Coronary artery (tissue), 2 donors: ENCODE measurements at regions not wholly inside any gene's neighbourhood (a gene's known extent, or its start where the extent isn't known, plus 50 kb on each side); places are given as distances from the start of the nearest gene placed in this dataset.

Experiments used
- DNase-seq: peaks from one replicate; pipeline ENCODE4 v3.0.0-alpha.2; 2017; ENCODE audit warnings: low spot score
- H3K27ac ChIP-seq, 2 donors: fragments of 200-600 bp; sonication (generic); one replicate each; pipeline ENCODE4 v1.5.1; 2016 to 2019
- H3K4me3 ChIP-seq: fragments of 200-600 bp; sonication (generic); 2 replicates; pipeline ENCODE4 v1.5.1; 2016; ENCODE audit warnings: mild to moderate bottlenecking, moderate library complexity
- TF ChIP-seq, protein P1 (sequence below): fragments of 200-600 bp; sonication (generic); IDR thresholded peaks from one replicate; pipeline ENCODE4 v1.5.1; 2019; ENCODE audit warnings: antibody characterized with exemption

DNA sequence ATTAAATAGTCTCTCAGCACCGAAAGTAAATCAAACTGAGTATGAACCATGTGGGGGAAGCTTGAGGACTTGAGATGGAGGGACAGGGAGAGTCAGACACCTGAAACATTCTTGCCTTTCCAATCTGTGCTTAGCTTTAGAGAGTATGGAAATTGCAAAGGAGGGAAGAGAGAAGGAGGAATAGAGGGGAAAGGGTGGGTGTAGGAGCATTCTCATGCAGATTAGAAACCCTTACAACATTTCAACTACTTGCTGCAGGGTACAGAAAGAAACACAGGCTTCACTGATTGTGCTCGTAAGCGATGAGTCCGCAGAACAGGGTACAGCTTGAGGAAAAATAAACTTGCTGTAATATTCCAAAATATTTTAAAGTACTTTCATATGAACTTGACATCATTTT lies 73.8 kb downstream of the NIBAN1 start:
- TF ChIP-seq, protein P1, sequence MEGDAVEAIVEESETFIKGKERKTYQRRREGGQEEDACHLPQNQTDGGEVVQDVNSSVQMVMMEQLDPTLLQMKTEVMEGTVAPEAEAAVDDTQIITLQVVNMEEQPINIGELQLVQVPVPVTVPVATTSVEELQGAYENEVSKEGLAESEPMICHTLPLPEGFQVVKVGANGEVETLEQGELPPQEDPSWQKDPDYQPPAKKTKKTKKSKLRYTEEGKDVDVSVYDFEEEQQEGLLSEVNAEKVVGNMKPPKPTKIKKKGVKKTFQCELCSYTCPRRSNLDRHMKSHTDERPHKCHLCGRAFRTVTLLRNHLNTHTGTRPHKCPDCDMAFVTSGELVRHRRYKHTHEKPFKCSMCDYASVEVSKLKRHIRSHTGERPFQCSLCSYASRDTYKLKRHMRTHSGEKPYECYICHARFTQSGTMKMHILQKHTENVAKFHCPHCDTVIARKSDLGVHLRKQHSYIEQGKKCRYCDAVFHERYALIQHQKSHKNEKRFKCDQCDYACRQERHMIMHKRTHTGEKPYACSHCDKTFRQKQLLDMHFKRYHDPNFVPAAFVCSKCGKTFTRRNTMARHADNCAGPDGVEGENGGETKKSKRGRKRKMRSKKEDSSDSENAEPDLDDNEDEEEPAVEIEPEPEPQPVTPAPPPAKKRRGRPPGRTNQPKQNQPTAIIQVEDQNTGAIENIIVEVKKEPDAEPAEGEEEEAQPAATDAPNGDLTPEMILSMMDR, result no peak
- no peak overlapping the region for H3K4me3 ChIP-seq
- no peak for DNase-seq
- peak overlapping the region in 1 of 2 donors; percentile 4 for H3K27ac ChIP-seq

DNA sequence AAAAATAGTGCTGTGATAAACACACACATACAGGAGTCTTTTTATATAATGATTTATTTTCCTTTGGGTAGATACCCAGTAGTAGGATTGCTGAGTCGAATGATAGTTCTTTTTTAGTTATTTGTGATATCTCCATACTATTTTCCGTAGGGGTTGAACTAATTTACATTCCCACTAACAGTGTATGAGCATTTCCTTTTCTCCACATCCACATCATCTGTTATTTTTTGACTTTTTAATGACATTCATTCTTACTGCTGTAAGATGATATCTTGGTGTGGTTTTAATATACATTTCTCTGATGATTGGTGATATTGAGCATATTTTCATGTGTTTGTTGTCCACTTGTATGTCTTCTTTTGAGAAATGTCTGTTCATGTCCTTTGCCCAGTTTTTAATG lies 78.3 kb downstream of the NIBAN1 start:
- Histone ChIP-seq H3K4me3 (no peak overlapping the region), H3K27ac (no peak overlapping the region)
- TF ChIP-seq, protein P1, result no peak
- DNase-seq, result no peak

DNA sequence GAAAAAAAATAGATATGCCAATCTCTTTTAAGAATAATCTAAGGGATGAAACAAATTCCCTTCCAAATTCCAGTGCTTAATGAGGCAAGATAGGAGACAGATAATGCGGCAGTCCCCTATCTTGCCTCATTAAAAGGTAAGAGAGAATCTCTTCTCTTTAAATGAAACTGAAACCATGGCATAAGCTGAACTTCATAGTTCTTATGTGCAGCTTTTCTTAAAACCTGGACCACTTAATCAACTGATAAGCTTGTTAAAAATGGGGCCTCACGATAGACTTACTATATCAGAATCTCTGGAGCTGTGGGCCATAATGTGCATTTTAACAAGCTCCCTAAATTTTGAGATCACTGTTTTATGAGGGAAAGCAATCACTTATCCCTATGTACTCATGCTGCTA lies 79.2 kb downstream of the NIBAN1 start:
- no peak overlapping the region for H3K4me3 ChIP-seq
- TF ChIP-seq, protein P1, result no peak
- no peak overlapping the region for H3K27ac ChIP-seq
- DNase-seq, result no peak

DNA sequence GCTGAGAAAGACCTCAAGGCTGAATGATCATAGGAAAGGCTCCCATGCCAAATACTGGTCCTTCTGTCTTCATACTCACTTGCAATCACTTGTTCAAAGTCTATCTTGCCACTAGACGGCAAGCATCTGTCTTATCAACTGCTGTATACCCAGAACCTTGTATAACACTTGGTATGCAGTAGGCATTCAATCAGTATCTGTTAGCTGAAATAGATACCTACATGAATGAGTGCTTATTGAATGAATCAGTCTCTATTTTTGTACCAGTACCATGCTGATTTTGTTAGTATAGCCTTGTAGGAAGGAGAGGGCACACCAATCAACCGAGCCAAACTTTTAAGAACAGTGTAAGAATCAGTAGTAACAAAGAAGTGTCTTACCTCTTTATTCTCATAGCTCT lies 80.6 kb downstream of the NIBAN1 start:
- Histone ChIP-seq H3K4me3 (no peak overlapping the region), H3K27ac (peak overlapping the region; percentile 12 to 46)
- TF ChIP-seq, protein P1, result no peak
- DNase-seq, result no peak

DNA sequence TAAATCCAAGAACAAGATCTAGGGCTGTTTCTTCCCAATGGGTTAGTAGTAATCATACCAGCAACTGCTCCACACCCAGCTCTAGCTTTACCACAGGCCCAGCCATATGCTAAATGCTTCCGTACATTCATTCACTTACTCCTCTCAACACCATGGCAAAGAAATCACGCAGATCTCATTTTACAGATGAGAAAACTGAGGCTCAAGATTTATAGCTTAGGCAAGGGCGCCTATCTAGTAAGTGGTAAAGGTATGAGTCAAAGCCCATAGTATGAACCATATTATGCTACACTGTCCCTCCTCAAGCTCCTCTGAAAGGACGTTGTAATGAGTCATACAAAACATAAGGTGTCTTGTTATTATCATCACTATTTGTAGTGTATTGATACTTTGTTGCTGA lies 82.2 kb downstream of the NIBAN1 start:
- no peak for DNase-seq
- Histone ChIP-seq H3K27ac (peak overlapping the region; percentile 33 to 90), H3K4me3 (no peak overlapping the region)
- TF ChIP-seq, protein P1, result no peak

DNA sequence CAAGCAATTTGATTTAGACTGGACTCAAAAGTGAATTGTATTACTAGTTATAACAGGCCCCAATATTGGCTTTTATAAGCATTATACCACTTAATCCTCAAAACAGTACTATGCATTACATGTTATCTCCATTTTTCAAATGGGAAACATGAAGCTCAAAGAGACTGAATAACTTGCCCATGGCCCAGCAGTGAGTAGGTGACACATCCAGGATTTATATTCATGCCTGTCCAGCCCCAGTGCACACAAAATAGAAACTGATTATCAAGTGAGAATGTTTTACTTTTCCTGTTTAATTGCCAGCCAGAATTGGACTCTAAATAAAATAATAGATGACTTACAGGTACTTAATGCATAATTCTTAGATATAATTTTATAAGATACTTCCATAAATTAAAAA lies 82.9 kb downstream of the NIBAN1 start:
- TF ChIP-seq, protein P1, result no peak
- H3K4me3 ChIP-seq, result no peak overlapping the region
- no peak for DNase-seq
- peak overlapping the region; percentile 90 to 91 for H3K27ac ChIP-seq

DNA sequence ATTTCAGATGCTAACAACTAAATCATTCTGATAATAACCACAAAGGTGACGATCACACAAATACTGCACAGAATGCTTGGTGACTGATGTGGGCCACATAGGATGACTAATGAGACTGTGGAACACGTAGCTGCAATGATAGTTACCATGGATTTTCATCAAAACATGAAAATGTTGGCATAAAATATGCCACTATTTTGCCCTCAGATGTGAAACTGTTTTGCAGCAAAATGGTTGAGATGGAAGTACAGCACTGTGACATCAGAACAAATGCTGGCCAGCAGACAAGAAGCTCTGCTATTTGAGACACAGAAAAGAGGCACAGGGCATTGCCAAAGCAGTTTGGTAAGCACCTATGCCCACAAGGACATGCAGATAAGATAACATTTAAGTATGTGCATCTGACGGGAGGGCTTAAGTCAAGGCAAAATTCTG lies 83.8 kb downstream of the NIBAN1 start:
- TF ChIP-seq, protein P1, result no peak
- DNase-seq, result peak; percentile 85
- peak overlapping the region; percentile 90 to 91 for H3K27ac ChIP-seq
- H3K4me3 ChIP-seq, result peak overlapping the region; percentile 36
